ENCODE measurements at regions not wholly inside any gene's neighbourhood (a gene's known extent, or its start where the extent isn't known, plus 50 kb on each side); places are given as distances from the start of the nearest gene placed in this dataset.
"Not testable (repeated sequence)": the region's sequence is repeated elsewhere in the genome, so short reads cannot be mapped to it uniquely, and the experiment has no call there.

DNA sequence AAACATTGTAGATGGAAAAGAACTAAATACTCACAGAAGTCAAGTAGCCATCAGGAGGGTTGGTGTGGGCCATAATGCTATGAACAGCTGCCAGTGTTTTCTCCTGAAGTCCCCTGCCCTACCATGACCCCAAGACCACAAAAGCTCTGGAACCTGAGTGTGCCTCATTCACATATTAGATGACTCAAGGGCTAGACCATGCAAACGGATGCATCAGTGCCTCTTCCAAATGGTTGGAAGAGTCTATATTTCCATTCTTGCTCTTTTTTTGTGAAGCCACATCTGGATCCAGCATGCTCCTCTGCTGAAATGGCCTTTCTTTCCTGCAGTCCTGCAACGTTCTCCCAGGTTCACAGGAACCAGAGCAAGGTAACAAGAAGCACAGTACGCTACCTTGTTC is 136.6 kb upstream of the EPB41L4A start:
- no peak for ATAC-seq
- intact Hi-C loops (cut with DNase I, micrococcal nuclease) = no loop called here
- H3K9me3 ChIP-seq = no peaks in the 10 kb centered on the region
- H3K4me1 ChIP-seq (ENCODE audit: low read depth) = no peaks in the 10 kb centered on the region
- no peaks in the 10 kb centered on the region for H3K36me3 ChIP-seq (ENCODE audit: low read depth)
- DNase-seq = no peak
- H3K4me3 ChIP-seq = no peak overlapping the region
- TF ChIP-seq, protein P1, sequence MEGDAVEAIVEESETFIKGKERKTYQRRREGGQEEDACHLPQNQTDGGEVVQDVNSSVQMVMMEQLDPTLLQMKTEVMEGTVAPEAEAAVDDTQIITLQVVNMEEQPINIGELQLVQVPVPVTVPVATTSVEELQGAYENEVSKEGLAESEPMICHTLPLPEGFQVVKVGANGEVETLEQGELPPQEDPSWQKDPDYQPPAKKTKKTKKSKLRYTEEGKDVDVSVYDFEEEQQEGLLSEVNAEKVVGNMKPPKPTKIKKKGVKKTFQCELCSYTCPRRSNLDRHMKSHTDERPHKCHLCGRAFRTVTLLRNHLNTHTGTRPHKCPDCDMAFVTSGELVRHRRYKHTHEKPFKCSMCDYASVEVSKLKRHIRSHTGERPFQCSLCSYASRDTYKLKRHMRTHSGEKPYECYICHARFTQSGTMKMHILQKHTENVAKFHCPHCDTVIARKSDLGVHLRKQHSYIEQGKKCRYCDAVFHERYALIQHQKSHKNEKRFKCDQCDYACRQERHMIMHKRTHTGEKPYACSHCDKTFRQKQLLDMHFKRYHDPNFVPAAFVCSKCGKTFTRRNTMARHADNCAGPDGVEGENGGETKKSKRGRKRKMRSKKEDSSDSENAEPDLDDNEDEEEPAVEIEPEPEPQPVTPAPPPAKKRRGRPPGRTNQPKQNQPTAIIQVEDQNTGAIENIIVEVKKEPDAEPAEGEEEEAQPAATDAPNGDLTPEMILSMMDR (IDR thresholded peaks at IDR 0.05) = no peak

DNA sequence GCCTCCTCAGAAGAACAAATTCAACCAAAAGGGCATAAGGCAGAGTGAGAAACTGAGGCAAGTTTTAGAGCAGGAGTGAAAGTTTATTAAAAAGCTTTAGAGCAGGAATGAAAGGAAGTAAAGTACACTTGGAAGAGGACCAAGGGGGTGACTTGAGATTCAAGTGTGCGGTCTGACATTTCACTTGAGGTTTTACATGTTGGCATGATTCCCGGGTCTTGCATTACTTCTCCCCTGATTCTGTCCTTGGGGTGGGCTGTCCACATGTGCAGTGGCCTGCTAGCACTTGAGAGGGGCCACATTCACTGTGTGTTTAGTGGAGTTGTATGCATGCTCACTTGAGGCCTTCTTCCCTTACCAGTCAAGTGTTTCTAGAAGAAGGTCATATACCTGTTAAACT is 140.4 kb upstream of the EPB41L4A start:
- H3K4me3 ChIP-seq; H3K9me3 ChIP-seq; H3K4me1 ChIP-seq (ENCODE audit: low read depth); intact Hi-C loops (cut with DNase I, micrococcal nuclease); DNase-seq; H3K36me3 ChIP-seq (ENCODE audit: low read depth); ATAC-seq: not testable (repeated sequence)

DNA sequence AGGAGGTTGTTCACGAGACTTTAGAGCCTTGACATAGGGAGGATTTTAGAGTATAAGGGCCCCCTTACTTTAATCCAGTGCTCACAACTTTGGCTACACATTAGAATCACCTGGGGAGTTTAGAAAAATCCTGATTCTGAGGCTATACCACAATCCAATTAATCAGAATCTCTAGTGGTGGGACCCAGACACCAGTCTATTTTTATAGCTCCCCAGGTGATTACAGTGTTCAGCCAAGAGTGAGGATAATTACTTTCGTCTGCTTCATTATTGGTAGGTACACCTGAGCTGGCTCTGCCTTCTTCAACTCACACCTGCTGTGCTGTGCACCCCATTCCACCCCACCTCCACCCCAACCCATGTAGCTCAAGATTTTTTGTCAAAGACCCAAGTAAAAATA is 141.3 kb upstream of the EPB41L4A start:
- Histone ChIP-seq H3K36me3 (ENCODE audit: low read depth) (no peaks in the 10 kb centered on the region), H3K9me3 (peaks cover 9% of the 10 kb centered on the region), H3K4me3 (no peak overlapping the region), H3K4me1 (ENCODE audit: low read depth) (no peaks in the 10 kb centered on the region)
- TF ChIP-seq, protein P1 (IDR thresholded peaks at IDR 0.05) = no peak
- intact Hi-C loops (cut with DNase I, micrococcal nuclease) = no loop called here
- no peak for DNase-seq
- ATAC-seq = no peak

DNA sequence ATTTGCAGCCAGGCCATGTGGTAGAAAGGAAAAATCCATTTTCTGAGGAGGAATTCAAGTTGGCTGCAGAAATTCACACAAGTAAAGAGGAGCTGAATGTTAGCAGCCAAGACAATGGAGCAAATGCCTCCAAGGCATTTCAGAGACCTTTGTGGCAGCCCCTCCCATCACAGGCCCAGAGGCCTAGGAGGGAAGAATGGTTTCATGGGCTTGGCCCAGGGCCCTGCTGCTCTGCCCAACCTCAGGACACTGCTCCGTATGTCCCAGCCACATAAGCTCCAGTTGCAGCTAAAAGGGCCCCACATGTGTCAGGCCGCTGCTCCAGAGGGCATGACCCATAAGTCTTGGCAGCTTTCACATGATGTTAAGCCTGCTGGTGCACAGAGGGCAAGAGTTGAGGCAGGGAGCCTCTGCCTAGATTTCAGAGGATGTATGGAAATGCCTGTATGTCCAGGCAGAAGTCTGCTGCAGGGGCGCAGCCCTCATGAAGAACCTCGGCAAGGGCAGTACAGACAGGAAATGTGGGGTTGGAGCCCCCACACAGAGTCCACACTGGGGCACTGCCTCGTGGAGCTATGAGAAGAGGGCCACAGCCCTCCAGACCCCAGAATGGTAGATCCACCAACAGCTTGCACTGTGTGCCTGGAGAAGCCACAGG is 144.2 kb upstream of the EPB41L4A start:
- Histone ChIP-seq H3K4me3 (no peak overlapping the region), H3K36me3 (ENCODE audit: low read depth) (no peaks in the 10 kb centered on the region), H3K9me3 (peaks cover 9% of the 10 kb centered on the region), H3K4me1 (ENCODE audit: low read depth) (no peaks in the 10 kb centered on the region)
- no peak for DNase-seq
- intact Hi-C loops (cut with DNase I, micrococcal nuclease) = no loop called here
- TF ChIP-seq, protein P1 (IDR thresholded peaks at IDR 0.05) = no peak
- ATAC-seq = no peak

DNA sequence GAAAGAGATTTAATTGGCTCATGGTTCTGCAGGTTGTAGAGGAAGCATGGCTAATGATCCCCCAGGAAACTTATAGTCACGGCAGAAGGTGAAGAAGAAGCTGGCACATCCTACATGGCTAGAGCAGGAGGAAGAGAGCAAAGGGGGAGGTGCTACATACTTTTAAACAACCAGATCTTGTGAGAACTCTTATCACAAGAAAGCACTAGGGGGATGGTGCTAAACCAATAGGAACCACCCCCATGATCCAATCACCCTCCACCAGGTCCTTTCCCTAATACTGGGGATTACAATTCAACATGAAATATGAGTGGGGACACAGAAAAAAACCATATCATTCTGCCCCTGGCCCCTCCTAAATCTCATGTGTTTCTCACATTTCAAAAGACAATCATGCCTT is 147.2 kb upstream of the EPB41L4A start:
- TF ChIP-seq, protein P1 (IDR thresholded peaks at IDR 0.05) = no peak
- H3K4me1 ChIP-seq (ENCODE audit: low read depth) = no peaks in the 10 kb centered on the region
- no peak for ATAC-seq
- H3K36me3 ChIP-seq (ENCODE audit: low read depth) = no peaks in the 10 kb centered on the region
- no peak overlapping the region for H3K4me3 ChIP-seq
- H3K9me3 ChIP-seq = peaks cover 9% of the 10 kb centered on the region
- intact Hi-C loops (cut with DNase I, micrococcal nuclease) = no loop called here
- DNase-seq = no peak

DNA sequence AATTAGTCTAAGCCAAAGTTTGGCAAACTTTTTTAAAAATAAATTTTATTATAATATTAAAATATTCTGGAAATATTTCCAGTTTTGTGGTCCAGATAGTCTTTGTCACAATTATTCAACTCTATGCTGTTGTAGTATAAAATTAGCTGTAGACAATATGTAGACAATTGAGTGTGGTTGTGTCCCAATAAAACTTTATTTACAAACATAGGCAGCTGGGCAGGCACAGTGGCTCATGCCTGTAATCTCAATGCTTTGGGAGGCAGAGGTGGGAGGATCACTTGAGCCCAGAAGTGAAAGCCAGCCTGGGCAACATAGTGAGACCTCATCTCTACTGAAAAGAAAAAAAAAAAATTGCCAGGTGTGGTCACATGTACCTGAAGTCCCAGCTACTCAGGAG is 150.5 kb upstream of the EPB41L4A start:
- Histone ChIP-seq H3K4me1 (ENCODE audit: low read depth) (no peaks in the 10 kb centered on the region), H3K4me3 (no peak overlapping the region), H3K36me3 (ENCODE audit: low read depth) (no peaks in the 10 kb centered on the region), H3K9me3 (no peaks in the 10 kb centered on the region)
- DNase-seq (no peak), ATAC-seq (no peak)
- TF ChIP-seq, protein P1 (IDR thresholded peaks at IDR 0.05) = no peak
- intact Hi-C loops (cut with DNase I, micrococcal nuclease) = no loop called here
